ENCODE measurements at regions not wholly inside any gene's neighbourhood (a gene's known extent, or its start where the extent isn't known, plus 50 kb on each side); places are given as distances from the start of the nearest gene placed in this dataset.
"Not testable (repeated sequence)": the region's sequence is repeated elsewhere in the genome, so short reads cannot be mapped to it uniquely, and the experiment has no call there.

- no peak for DNase-seq
Observed at GRCh38 chr12:67716817-67717216, 68.3 kb downstream of the DYRK2 start.

- not testable (repeated sequence) for DNase-seq
Observed at GRCh38 chr12:67719303-67719702, 70.8 kb downstream of the DYRK2 start.

GRCh38 chr12:67720351-67720856, 71.9 kb downstream of the DYRK2 start:
- DNase-seq = peak in 1 of 2 experiments; percentile 3

GRCh38 chr12:67721248-67721647, 72.7 kb downstream of the DYRK2 start:
- no peak for DNase-seq

- no peak for DNase-seq
Observed at GRCh38 chr12:67722296-67722695, 73.8 kb downstream of the DYRK2 start.

GRCh38 chr12:67726868-67727267, 78.3 kb downstream of the DYRK2 start:
- DNase-seq = no peak

GRCh38 chr12:67727702-67728666, 79.4 kb downstream of the DYRK2 start:
- no peak for DNase-seq

- no peak for DNase-seq
Observed at GRCh38 chr12:67732857-67733256, 84.3 kb downstream of the DYRK2 start.

- no peak for DNase-seq
Observed at GRCh38 chr12:67735868-67736267, 87.3 kb downstream of the DYRK2 start.

- DNase-seq = peak in 1 of 2 experiments; percentile 2
Observed at GRCh38 chr12:67740711-67741110, 92.2 kb downstream of the DYRK2 start.

GRCh38 chr12:67741270-67741669, 92.7 kb downstream of the DYRK2 start:
- DNase-seq = no peak

- DNase-seq = no peak
Observed at GRCh38 chr12:67742461-67742860, 93.9 kb downstream of the DYRK2 start.

GRCh38 chr12:67747869-67748742, 99.6 kb downstream of the DYRK2 start:
- DNase-seq = no peak

GRCh38 chr12:67748743-67749040, 100.1 kb downstream of the DYRK2 start:
- DNase-seq = no peak

GRCh38 chr12:67750513-67751183, 102.1 kb downstream of the DYRK2 start:
- DNase-seq = no peak

GRCh38 chr12:67751381-67751928, 102.9 kb downstream of the DYRK2 start:
- no peak for DNase-seq

- no peak for DNase-seq
Observed at GRCh38 chr12:67752226-67752732, 103.7 kb downstream of the DYRK2 start.

- no peak for DNase-seq
Observed at GRCh38 chr12:67754933-67755697, 106.6 kb downstream of the DYRK2 start.

- DNase-seq = no peak
Observed at GRCh38 chr12:67757651-67758050, 109.1 kb downstream of the DYRK2 start.

GRCh38 chr12:67758119-67758518, 109.6 kb downstream of the DYRK2 start:
- DNase-seq = no peak

GRCh38 chr12:67758521-67758920, 110.0 kb downstream of the DYRK2 start:
- DNase-seq = no peak

- no peak for DNase-seq
Observed at GRCh38 chr12:67759829-67760228, 111.3 kb downstream of the DYRK2 start.

All from NCI-H2081 (cell line).